Lower leg skin (tissue), 4 donors: ENCODE measurements at regions not wholly inside any gene's neighbourhood (a gene's known extent, or its start where the extent isn't known, plus 50 kb on each side); places are given as distances from the start of the nearest gene placed in this dataset.

Experiments used
- DNase-seq, 2 donors: peaks; one replicate each; pipeline ENCODE4 v3.0.0-alpha.2; 2019; ENCODE audit warnings: low spot score in 2 of 2
- H3K4me3 ChIP-seq: fragments of 200-600 bp; sonication (generic); 2 replicates; pipeline ENCODE4 v1.5.1; 2017; ENCODE audit warnings: mild to moderate bottlenecking, low read depth; ENCODE audit not compliant: poor library complexity, severe bottlenecking
- POLR2A ChIP-seq, 2 donors: fragments of 450-650 bp; IDR thresholded peaks; one replicate each; pipeline ENCODE4 v1.6.1; 2016 to 2017; ENCODE audit warnings: antibody characterized with exemption in 2 of 2, mild to moderate bottlenecking in 1 of 2, moderate library complexity in 1 of 2
- WGBS, 2 donors: methylation state at CpG; one replicate each; pipeline ENCODE4 v1.1.5; 2018; 5-methylcytosine and 5-hydroxymethylcytosine counted together
- intact Hi-C: fragments of 100-400 bp; cut with DNase I; formaldehyde crosslinking; loops from one replicate; pipeline ENCODE4 v1.15.0; 2023; ENCODE audit warnings: low total_unique reads
- TF ChIP-seq, protein P1 (sequence below), 3 donors: fragments of 450-650 bp; IDR thresholded peaks; one replicate each; pipeline ENCODE4 v1.5.1; 2016; ENCODE audit warnings: antibody characterized with exemption in 3 of 3, mild to moderate bottlenecking in 3 of 3, moderate library complexity in 2 of 3

DNA sequence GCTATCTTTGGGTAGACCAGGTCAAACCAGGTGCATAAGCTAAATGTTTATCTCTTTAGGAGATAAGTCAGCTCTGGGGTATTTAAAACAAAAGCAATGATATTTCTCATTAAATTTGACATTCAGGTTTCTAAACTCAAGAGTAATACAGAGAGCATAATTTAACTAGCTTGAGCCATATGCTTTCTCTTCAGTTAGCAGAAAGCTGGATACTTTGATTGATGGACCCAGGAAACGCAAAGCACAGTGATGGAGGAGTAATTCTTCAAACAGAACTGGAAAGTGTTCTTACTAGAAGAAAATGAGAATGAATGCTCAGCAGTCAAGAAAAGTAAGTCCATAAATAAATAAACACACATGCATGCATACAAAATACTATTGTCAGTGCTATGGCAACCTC lies 885.7 kb upstream of the RAG2 start:
- no peak for TF ChIP-seq POLR2A (IDR thresholded peaks at IDR 0.05)
- TF ChIP-seq, protein P1, sequence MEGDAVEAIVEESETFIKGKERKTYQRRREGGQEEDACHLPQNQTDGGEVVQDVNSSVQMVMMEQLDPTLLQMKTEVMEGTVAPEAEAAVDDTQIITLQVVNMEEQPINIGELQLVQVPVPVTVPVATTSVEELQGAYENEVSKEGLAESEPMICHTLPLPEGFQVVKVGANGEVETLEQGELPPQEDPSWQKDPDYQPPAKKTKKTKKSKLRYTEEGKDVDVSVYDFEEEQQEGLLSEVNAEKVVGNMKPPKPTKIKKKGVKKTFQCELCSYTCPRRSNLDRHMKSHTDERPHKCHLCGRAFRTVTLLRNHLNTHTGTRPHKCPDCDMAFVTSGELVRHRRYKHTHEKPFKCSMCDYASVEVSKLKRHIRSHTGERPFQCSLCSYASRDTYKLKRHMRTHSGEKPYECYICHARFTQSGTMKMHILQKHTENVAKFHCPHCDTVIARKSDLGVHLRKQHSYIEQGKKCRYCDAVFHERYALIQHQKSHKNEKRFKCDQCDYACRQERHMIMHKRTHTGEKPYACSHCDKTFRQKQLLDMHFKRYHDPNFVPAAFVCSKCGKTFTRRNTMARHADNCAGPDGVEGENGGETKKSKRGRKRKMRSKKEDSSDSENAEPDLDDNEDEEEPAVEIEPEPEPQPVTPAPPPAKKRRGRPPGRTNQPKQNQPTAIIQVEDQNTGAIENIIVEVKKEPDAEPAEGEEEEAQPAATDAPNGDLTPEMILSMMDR (IDR thresholded peaks at IDR 0.05): no peak
- WGBS, 2 donors: 74 to 80% methylated on average over 1 of the region's 1 CpG
- intact Hi-C loops: no loop called here
- DNase-seq: no peak
- no peak overlapping the region for H3K4me3 ChIP-seq

DNA sequence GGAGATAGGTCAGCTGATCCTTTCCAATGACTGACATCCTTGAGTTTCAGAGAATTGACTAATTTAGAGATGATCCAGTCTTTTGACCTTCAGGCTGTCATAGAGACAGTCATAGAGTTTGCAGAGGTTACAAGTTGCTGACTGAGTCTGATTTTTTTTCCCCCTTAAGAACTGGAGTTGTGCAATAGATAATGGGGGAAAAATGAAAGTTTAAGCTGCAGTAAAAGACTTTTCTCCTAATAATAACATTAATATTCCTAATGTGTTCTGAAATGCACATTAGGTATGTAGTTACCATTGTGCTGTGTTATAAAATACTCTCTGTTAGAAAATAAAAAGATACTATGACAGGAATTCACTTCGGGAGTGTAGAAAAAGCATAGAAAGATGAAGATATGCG lies 876.9 kb upstream of the RAG2 start:
- no peak overlapping the region for H3K4me3 ChIP-seq
- WGBS, 2 donors: 33 to 38% methylated on average over 2 of the region's 2 CpGs
- intact Hi-C loops: no loop called here
- DNase-seq: no peak
- TF ChIP-seq, protein P1 (IDR thresholded peaks at IDR 0.05): no peak
- TF ChIP-seq POLR2A (IDR thresholded peaks at IDR 0.05): no peak

DNA sequence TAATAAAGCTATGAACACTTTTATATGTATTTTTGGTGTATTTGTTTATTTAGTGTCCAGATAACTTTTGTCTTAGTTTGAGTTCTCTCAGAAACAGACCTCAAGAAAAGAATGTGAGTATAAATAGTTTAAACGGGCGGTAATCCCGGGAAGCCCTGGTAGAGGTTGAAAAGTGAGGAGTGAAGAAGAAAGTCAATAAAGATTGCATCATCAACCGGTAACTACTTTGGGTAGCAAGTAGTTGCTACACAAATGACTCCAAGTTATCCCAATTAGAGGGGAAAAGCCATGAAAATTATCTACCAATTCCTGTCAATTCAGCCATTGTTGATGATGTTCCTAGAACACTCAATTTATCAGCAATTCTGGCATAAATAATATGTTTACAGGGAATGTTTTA lies 870.3 kb upstream of the RAG2 start:
- intact Hi-C loops: no loop called here
- H3K4me3 ChIP-seq: no peak overlapping the region
- no peak for DNase-seq
- WGBS, 2 donors: 92 to 96% methylated on average over 4 of the region's 4 CpGs
- TF ChIP-seq, protein P1 (IDR thresholded peaks at IDR 0.05): no peak
- no peak for TF ChIP-seq POLR2A (IDR thresholded peaks at IDR 0.05)

DNA sequence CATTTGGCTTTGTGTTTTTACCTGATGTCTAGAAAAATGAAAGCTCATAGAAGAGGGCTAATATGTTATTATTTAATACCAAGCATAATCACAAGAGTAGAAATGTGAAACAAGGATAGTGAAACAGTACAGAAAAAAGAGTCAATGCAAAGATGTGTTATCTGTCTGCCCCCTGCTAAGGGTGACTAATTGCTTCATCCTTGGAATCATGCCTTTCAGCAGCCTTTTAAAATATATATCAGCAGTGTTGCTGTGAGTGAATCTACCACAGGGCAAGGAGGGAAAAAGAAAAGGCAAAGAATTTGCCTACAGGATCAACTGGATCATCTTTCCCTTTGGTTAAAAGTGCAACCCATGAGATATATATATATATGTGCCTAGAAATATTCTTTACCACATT lies 867.2 kb upstream of the RAG2 start:
- no peak for TF ChIP-seq POLR2A (IDR thresholded peaks at IDR 0.05)
- TF ChIP-seq, protein P1 (IDR thresholded peaks at IDR 0.05): no peak
- intact Hi-C loops: no loop called here
- no peak overlapping the region for H3K4me3 ChIP-seq
- DNase-seq: no peak

DNA sequence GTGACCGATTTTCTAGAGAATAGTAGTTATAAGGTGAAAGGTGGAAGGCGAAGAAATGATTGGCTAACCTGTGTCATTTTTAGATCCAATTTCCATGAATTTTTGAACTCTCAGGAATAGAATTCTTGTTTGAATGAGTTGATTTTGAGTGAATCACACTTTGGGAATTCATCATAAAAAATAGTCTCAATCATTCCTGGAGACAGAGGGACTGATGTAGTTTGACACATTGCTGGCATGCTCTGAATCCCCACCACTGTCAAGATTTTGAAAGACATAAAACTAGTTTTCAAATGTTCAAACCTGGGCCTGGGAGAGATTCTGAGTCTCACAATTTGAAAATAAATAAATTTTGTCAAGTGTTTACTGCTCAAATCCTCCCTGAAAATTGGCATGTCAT lies 861.4 kb upstream of the RAG2 start:
- intact Hi-C loops: no loop called here
- WGBS, 2 donors: 91 to 97% methylated on average over 2 of the region's 2 CpGs
- no peak for DNase-seq
- no peak for TF ChIP-seq POLR2A (IDR thresholded peaks at IDR 0.05)
- TF ChIP-seq, protein P1 (IDR thresholded peaks at IDR 0.05): no peak
- H3K4me3 ChIP-seq: no peak overlapping the region

DNA sequence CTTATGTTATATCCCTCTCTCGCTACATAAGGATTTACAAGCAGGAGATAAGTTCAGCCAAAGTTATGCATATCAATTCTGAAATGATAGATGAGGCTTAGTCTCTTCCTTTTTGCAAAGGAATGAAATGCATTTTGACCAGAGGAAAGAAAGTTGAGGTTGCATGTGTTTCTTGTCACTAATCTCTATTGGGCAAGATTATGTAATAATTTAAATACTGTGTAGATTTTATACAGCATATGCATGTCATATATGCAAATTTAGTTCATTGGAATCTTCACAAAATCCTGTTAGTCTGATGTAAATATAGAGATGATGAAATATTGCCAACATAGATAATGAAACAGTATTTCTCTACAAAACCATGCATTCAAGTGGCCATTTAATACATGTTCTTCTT lies 858.7 kb upstream of the RAG2 start:
- 80 to 87% methylated on average over 1 of the region's 1 CpG for WGBS, 2 donors
- no peak for DNase-seq
- intact Hi-C loops: no loop called here
- TF ChIP-seq, protein P1 (IDR thresholded peaks at IDR 0.05): no peak
- TF ChIP-seq POLR2A (IDR thresholded peaks at IDR 0.05): no peak
- no peak overlapping the region for H3K4me3 ChIP-seq
